Amniotic stem cell (primary cell): ENCODE measurements at regions not wholly inside any gene's neighbourhood (a gene's known extent, or its start where the extent isn't known, plus 50 kb on each side); places are given as distances from the start of the nearest gene placed in this dataset.

ENCODE experiments used
- DNase-seq: peaks from one replicate; lab custom pipeline; 2025; lab: John Stamatoyannopoulos, UW

DNA sequence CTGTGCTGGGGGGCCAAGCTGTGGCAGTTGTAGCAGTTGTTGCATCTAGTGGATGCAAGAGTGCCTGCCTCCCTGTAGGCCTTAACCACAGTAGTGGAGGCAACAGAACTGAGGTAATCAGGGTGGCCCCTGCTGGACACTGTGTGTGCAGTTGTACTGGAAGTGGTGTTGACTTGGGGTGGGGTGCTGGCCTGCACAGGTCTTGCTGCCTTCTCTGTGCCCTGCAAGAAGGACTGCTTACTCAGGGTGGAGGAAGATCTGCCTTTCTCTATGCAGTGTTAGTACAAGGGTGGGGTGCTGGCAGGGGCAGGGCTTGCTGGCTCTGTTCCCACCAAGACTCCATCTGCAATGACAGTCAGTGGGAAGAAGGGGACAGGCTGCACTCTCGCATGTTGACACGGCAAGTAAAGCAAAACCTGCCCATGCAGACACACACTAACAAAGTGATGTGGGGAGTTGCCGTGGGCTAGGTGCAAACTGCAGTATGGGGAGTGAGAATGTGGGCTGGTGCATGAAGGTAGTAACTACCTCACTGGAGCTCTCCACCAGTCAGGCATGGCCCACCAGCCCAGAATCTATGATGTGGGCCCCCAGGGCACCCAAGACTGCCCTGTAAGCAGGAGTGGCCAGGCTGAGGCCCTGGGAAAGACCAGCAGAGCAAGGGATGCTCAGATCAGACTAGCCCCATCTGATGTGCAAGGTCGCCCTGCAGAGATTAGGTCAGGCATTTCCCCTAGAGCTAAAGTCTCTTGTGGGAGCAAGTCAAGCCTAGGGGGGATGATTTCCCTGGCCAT is 594.9 kb downstream of the TECRL start:
- no peak for DNase-seq

GRCh38 chr4:63799166-63799565 is 610.1 kb downstream of the TECRL start:
- no peak for DNase-seq

DNA sequence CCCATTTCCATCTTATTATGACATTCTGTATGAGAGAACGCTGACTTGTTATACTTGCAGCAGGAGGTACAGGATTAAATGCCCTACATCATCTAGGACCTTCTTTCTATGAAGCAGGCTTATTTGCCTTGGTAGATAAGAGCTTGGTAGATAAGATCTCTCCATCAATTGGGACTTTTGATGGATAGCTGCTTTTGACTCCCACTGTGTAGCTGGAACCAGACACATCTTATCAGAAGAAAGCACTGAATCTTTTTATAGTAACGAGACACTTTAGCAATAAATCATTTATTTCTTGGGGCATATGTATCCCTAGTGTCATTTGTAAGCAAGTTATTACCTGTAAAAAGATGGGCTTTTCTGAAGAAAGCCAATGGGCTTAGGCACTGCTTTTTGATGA is 613.9 kb downstream of the TECRL start:
- no peak for DNase-seq

DNA sequence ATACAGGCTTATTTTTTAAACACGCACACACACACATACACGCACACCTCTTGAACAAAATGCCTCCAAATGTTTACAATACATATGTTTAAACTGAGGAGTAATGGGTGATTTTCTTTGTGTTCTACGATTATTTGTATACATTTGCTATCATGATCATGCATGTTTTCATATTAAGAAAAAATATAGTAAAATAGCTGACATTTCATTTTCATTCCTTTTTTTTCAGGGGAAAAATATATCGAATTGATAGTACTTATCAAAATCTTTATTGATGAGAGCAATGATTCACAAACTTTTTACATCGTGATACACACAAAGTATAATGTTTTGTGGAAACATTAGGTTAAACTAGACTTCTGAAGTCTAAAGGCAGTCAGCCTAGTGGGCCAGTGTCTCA is 618.9 kb downstream of the TECRL start:
- no peak for DNase-seq

DNA sequence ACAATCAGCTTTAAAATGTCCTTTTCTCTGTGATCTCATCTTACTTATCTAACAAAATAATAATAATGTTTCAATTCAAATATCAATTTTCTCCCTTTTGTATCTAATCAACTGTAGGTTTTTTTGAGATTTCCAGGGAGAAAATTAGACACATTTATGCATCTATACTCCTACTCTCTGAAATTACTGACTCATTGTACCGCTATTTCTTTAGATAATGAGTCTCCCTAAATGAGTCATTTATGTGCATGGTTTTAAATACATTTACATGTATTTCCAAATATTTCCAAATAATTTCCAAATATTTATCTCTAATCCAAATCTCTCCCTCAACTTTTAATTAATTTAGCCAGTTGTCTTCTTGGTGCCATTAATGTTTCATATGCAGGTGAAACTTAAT is 621.0 kb downstream of the TECRL start:
- no peak for DNase-seq

- no peak for DNase-seq
Observed at GRCh38 chr4:63787326-63787725, 621.9 kb downstream of the TECRL start.

DNA sequence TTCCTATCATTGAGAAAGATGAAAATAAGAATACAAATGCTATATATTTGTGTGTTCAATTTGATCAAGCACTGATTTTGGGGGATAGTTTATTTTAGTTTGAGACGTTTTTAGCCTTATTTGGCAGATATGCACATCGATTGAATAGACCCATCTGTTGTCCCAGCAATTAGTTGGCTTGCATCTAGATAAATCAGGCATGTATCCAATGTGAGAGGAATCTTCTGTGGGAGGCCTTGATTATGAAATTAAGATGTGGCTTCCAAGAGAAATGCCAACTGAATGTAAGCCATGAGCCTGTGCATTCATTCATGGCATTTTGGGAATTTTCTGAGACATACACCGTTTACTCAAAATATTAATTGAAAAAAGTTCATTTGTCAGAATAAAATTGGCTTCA is 623.1 kb downstream of the TECRL start:
- DNase-seq, result no peak

GRCh38 chr4:63784822-63785221 is 624.4 kb downstream of the TECRL start:
- no peak for DNase-seq

DNA sequence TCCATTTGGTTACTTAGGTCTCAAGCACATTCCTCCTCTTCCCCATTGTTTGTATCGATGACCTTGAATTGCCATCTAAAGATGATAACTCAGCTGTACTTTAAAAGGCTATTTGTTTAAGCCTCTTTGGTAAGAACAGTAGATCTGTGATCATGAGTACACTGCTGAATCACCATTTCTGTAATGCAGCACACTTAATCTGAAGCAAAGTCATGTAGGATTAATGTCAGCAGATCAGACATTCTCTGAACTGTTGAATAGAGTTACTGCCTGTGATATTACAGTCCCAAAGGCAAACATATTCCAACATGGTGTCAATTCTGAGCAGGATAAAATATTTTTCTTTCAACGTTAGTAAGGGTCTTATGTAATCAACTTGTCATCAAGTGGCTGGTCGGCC is 631.6 kb downstream of the TECRL start:
- no peak for DNase-seq

DNA sequence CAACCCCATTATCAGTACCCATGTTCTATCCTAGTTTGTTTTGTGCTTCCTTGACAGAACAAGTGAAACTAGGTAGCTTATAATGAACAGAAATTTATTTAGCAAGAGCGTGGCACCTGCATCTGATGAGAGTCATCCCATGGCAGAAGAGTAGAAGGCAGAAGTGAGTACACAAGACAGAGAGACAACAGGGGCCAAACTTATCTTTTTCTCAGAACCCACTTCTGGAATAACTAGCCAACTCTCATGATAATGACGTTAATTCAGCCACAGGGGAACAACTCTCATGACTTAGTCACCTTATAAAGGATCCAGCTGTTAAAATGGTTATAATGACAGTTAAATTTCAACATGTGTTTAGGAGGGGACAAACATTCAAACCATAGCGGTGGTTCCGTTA is 644.9 kb downstream of the TECRL start:
- DNase-seq, result no peak

GRCh38 chr4:63757929-63758328 is 651.3 kb downstream of the TECRL start:
- DNase-seq, result no peak

GRCh38 chr4:63742882-63743281 is 666.4 kb downstream of the TECRL start:
- no peak for DNase-seq

GRCh38 chr4:63729519-63729918 is 679.7 kb downstream of the TECRL start:
- DNase-seq, result no peak

- no peak for DNase-seq
Observed at GRCh38 chr4:63728480-63729177, 680.6 kb downstream of the TECRL start.

- no peak for DNase-seq
Observed at GRCh38 chr4:63717384-63717783, 691.9 kb downstream of the TECRL start.

GRCh38 chr4:63708661-63709060 is 700.6 kb downstream of the TECRL start:
- DNase-seq, result no peak

DNA sequence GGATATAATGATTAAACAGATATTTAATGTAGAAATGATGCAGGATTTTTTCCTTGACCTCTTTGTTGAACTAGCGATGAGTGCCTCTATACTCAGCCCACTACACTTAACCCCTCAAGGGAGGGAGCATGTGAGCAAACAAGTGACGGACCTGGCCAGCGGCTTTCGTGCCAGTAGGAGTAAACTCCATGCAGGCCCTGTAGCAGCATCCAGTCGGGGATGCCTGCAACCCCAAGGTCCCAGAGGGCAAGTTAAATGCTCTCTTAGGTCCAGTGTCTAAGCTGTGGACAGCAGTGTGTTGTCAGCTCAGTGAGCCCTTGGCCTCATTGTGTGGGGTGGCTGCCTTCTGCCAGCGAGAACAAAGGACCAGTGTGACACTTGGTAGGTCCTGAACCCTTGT is 708.7 kb downstream of the TECRL start:
- no peak for DNase-seq

- DNase-seq, result no peak
Observed at GRCh38 chr4:63693321-63693720, 715.9 kb downstream of the TECRL start.

DNA sequence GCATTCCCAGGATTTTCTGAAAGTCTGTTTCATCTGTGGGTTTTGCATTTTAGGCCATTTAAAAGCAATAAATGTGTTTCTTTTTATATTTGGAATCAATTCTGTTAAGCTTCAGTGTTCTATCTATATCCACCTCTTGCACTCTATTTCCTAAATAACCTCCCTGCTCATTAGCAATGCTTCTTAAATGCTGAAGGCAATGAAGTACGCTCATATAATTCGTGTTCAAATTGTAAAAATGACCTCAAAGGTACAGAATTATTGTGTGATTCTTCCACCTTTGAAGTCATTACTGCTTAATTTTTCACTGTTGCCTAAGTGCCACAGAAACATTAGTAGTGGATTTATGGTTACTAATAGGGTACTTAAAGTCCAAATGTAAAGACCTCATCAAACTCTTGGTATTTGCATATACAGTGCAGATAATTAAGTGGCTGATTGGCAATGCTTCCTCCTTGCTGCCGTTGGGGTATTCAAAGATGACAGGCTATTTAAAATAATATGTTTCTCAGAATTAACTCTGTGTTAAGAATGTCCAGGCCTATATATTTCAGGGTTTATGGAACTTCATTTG is 730.8 kb downstream of the TECRL start:
- DNase-seq, result no peak

DNA sequence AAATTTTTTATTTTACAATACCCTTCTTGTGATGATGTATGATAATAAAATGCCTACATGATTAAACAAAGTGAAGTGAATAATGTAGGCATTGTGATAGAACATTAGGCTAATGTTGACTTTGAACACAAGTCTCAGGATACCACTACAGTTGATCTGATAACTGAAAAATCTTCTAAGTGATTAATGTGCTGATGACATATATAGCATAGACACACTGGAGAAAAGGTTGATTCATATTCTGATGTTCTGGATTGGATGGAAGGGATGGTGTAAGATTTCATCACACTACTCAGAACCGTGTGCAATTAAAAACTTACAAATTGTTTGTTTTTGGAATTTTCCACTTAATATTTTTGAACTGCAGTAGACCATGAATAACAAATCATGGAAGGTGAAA is 738.5 kb downstream of the TECRL start:
- DNase-seq, result no peak

DNA sequence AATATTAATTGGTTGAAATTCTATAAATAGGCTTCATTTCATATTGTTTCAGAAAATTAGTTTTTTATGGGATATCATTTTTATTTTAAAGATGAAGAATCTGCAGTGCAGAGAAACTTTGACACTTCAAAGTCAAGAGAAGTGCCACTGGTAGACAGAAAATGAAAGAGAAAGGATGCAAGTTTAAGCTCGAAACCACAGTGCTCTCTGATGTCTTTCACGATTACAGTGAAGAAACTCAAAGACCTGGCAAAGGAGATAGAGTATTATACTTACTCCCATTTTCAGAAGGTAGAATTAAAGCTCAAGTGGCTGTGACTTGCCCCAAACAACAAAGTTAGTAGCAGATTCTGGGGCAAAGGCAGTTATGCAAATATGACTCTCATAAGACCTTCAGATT is 745.4 kb downstream of the TECRL start:
- DNase-seq, result no peak

DNA sequence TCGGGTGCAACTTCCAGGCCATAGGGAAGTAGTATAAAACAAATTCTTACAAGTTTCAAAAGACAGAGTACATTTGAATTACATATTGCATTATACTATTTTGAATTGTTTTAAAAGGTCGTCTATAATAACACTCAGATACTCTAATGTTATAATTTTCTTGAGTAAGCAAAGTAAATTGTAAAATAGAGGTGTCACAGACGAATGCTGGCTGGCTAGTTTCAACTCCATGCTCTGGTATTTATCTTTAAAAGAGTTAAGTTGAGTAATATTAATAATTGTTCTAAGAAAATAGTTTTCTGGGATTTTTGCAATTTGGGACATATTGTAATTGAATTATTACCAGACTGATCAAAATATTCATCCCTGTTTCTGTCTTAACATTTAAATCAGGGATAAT is 764.9 kb downstream of the TECRL start:
- DNase-seq, result no peak

GRCh38 chr4:63637270-63637669 is 772.0 kb downstream of the TECRL start:
- no peak for DNase-seq
